GM23248 (cell line): ENCODE measurements at regions not wholly inside any gene's neighbourhood (a gene's known extent, or its start where the extent isn't known, plus 50 kb on each side); places are given as distances from the start of the nearest gene placed in this dataset.

ENCODE experiments used
- DNase-seq: peaks from one replicate; pipeline ENCODE4 v3.0.0-alpha.2; 2015
- H2AFZ ChIP-seq: fragments of 200-600 bp; sonication (generic); 2 replicates; pipeline ENCODE4 v1.6.1; 2016; ENCODE audit warnings: antibody characterized with exemption
- H3F3A ChIP-seq: fragments of 200-600 bp; sonication (generic); 2 replicates; pipeline ENCODE4 v1.6.1; 2016; ENCODE audit warnings: mild to moderate bottlenecking, antibody characterized with exemption, mixed run types; ENCODE audit not compliant: insufficient read depth
- H3K27ac ChIP-seq: fragments of 200-600 bp; sonication (generic); 2 replicates; pipeline ENCODE4 v1.5.1; 2016; ENCODE audit warnings: mild to moderate bottlenecking
- H3K27me3 ChIP-seq: fragments of 200-600 bp; sonication (generic); replicated peaks from 2 replicates; pipeline ENCODE4 v1.6.1; 2016; ENCODE audit warnings: mild to moderate bottlenecking; ENCODE audit not compliant: insufficient read depth
- H3K36me3 ChIP-seq: fragments of 200-600 bp; sonication (generic); 2 replicates; pipeline ENCODE4 v1.6.1; 2016; ENCODE audit warnings: low read depth, mild to moderate bottlenecking
- H3K4me1 ChIP-seq: fragments of 200-600 bp; sonication (generic); 2 replicates; pipeline ENCODE4 v1.6.1; 2016; ENCODE audit warnings: mild to moderate bottlenecking; ENCODE audit not compliant: insufficient read depth
- H3K4me2 ChIP-seq: fragments of 200-600 bp; sonication (generic); one replicate; pipeline ENCODE4 v1.6.1; 2016; ENCODE audit warnings: mild to moderate bottlenecking; ENCODE audit not compliant: unreplicated experiment
- H3K4me3 ChIP-seq: fragments of 200-600 bp; sonication (generic); 2 replicates; pipeline ENCODE4 v1.5.1; 2016; ENCODE audit warnings: mild to moderate bottlenecking
- H3K79me2 ChIP-seq: fragments of 200-600 bp; sonication (generic); 2 replicates; pipeline ENCODE4 v1.6.1; 2016; ENCODE audit warnings: mild to moderate bottlenecking; ENCODE audit not compliant: insufficient read depth
- H3K9ac ChIP-seq: fragments of 200-600 bp; sonication (generic); 2 replicates; pipeline ENCODE4 v1.6.1; 2016; ENCODE audit warnings: mild to moderate bottlenecking
- H3K9me2 ChIP-seq: fragments of 200-600 bp; sonication (generic); 2 replicates; pipeline ENCODE4 v1.6.1; 2016; ENCODE audit warnings: mixed run types, mild to moderate bottlenecking, moderate library complexity; ENCODE audit not compliant: insufficient read depth
- H3K9me3 ChIP-seq: fragments of 200-600 bp; sonication (generic); one replicate; pipeline ENCODE4 v1.6.1; 2017; ENCODE audit warnings: low read depth
- H4K20me1 ChIP-seq: fragments of 200-600 bp; sonication (generic); 2 replicates; pipeline ENCODE4 v1.6.0; 2016; ENCODE audit not compliant: insufficient read depth
- EZH2 ChIP-seq: fragments of 200-600 bp; sonication (generic); IDR thresholded peaks from 2 replicates; pipeline ENCODE4 v1.6.1; 2018; ENCODE audit warnings: antibody characterized with exemption, mild to moderate bottlenecking; ENCODE audit not compliant: insufficient read depth, poor library complexity, severe bottlenecking
- EZH2phosphoT487 ChIP-seq: fragments of 200-600 bp; sonication (generic); IDR thresholded peaks from 2 replicates; pipeline ENCODE4 v1.6.1; 2018; ENCODE audit warnings: antibody characterized with exemption, moderate library complexity, mild to moderate bottlenecking, low read depth; ENCODE audit not compliant: insufficient read depth
- WGBS, 2 experiments: methylation state at CpG; one replicate each; pipeline ENCODE4 v1.1.6; 2015 to 2017; ENCODE audit warnings: low lambda C conversion rate in 2 of 2, low coverage in 1 of 2; ENCODE audit errors: missing lambda C conversion rate in 2 of 2; 5-methylcytosine and 5-hydroxymethylcytosine counted together
- in situ Hi-C: fragments of 300-500 bp; cut with MboI; formaldehyde crosslinking; loops from 2 replicates; pipeline ENCODE4 v1.15.0; 2020

- no peak overlapping the region for H3K9ac ChIP-seq
- H3K27ac ChIP-seq, result no peak overlapping the region
- no peak overlapping the region for H3K4me2 ChIP-seq
- H3K9me2 ChIP-seq, result no peaks in the 10 kb centered on the region
- TF ChIP-seq EZH2phosphoT487 (no peak), EZH2 (no peak)
- DNase-seq, result no peak
- in situ Hi-C loops, result loop anchor here (25.0 kb wide), 1 partner anchor 738 kb away; no protein-coding TSS in a partner anchor
- peaks cover 13% of the 10 kb centered on the region for H3K4me1 ChIP-seq
- H2AFZ ChIP-seq, result no peak overlapping the region
- H3K27me3 ChIP-seq, result no peaks in the 10 kb centered on the region
- H3K4me3 ChIP-seq, result no peak overlapping the region
- H4K20me1 ChIP-seq, result no peaks in the 10 kb centered on the region
- no peaks in the 10 kb centered on the region for H3K79me2 ChIP-seq
- H3K9me3 ChIP-seq, result no peaks in the 10 kb centered on the region
- H3K36me3 ChIP-seq, result no peaks in the 10 kb centered on the region
- 0 out of 2 replicates have a peak, but pooled peaks cover 5% of the 10 kb centered on the region for H3F3A ChIP-seq
Measured at GRCh38 chr12:92550661-92551060, 152.1 kb upstream of the PLEKHG7 start.

GRCh38 chr12:92550254-92550653, 152.5 kb upstream of the PLEKHG7 start:
- Histone ChIP-seq H3K79me2 (no peaks in the 10 kb centered on the region), H3K4me1 (peaks cover 13% of the 10 kb centered on the region), H3K36me3 (no peaks in the 10 kb centered on the region), H3K9me3 (no peaks in the 10 kb centered on the region), H3K9ac (no peak overlapping the region), H3K4me2 (no peak overlapping the region), H3K27me3 (no peaks in the 10 kb centered on the region), H3K4me3 (no peak overlapping the region), H4K20me1 (no peaks in the 10 kb centered on the region), H3F3A (0 out of 2 replicates have a peak, but pooled peaks cover 5% of the 10 kb centered on the region), H3K27ac (no peak overlapping the region), H3K9me2 (no peaks in the 10 kb centered on the region), H2AFZ (no peak overlapping the region)
- DNase-seq, result no peak
- in situ Hi-C loops, result loop anchor here (25.0 kb wide), 1 partner anchor 738 kb away; no protein-coding TSS in a partner anchor
- TF ChIP-seq EZH2 (no peak), EZH2phosphoT487 (no peak)

- Histone ChIP-seq H3K27me3 (no peaks in the 10 kb centered on the region), H3K4me1 (peaks cover 13% of the 10 kb centered on the region), H3K27ac (no peak overlapping the region), H2AFZ (no peak overlapping the region), H3K4me3 (no peak overlapping the region), H3K4me2 (no peak overlapping the region), H3K9me3 (no peaks in the 10 kb centered on the region), H3K79me2 (no peaks in the 10 kb centered on the region), H3K9ac (no peak overlapping the region), H3K36me3 (no peaks in the 10 kb centered on the region), H4K20me1 (no peaks in the 10 kb centered on the region), H3F3A (0 out of 2 replicates have a peak, but pooled peaks cover 5% of the 10 kb centered on the region), H3K9me2 (no peaks in the 10 kb centered on the region)
- no peak for TF ChIP-seq EZH2
- TF ChIP-seq EZH2phosphoT487, result no peak
- DNase-seq, result no peak
- in situ Hi-C loops, result no loop called here
Measured at GRCh38 chr12:92549516-92549915, 153.3 kb upstream of the PLEKHG7 start.

GRCh38 chr12:92547906-92548305, 154.9 kb upstream of the PLEKHG7 start:
- 6 to 10% methylated on average over 2 of the region's 2 CpGs for WGBS, 2 experiments
- peak; percentile 8 for DNase-seq
- no peak overlapping the region for H2AFZ ChIP-seq
- H3K79me2 ChIP-seq, result no peaks in the 10 kb centered on the region
- H3K36me3 ChIP-seq, result no peaks in the 10 kb centered on the region
- no peaks in the 10 kb centered on the region for H3K9me2 ChIP-seq
- H3K4me2 ChIP-seq, result no peak overlapping the region
- no peak overlapping the region for H3K4me3 ChIP-seq
- no peaks in the 10 kb centered on the region for H3K27me3 ChIP-seq
- H3F3A ChIP-seq, result 0 out of 2 replicates have a peak, but pooled peaks cover 5% of the 10 kb centered on the region
- in situ Hi-C loops, result no loop called here
- H4K20me1 ChIP-seq, result no peaks in the 10 kb centered on the region
- peaks cover 13% of the 10 kb centered on the region for H3K4me1 ChIP-seq
- no peak overlapping the region for H3K9ac ChIP-seq
- H3K27ac ChIP-seq, result no peak overlapping the region
- no peaks in the 10 kb centered on the region for H3K9me3 ChIP-seq
- TF ChIP-seq EZH2phosphoT487 (no peak), EZH2 (no peak)

- Histone ChIP-seq H3K27me3 (no peaks in the 10 kb centered on the region), H3K9me2 (no peaks in the 10 kb centered on the region), H3K4me2 (no peak overlapping the region), H3K9me3 (no peaks in the 10 kb centered on the region), H3K9ac (no peak overlapping the region), H3K27ac (no peak overlapping the region), H3K79me2 (no peaks in the 10 kb centered on the region), H2AFZ (no peak overlapping the region), H3K4me3 (no peak overlapping the region), H3K4me1 (peaks cover 11% of the 10 kb centered on the region), H3F3A (0 out of 2 replicates have a peak, but pooled peaks cover 5% of the 10 kb centered on the region), H3K36me3 (no peaks in the 10 kb centered on the region), H4K20me1 (no peaks in the 10 kb centered on the region)
- DNase-seq, result no peak
- in situ Hi-C loops, result no loop called here
- 92 to 96% methylated on average over 3 of the region's 3 CpGs for WGBS, 2 experiments
- TF ChIP-seq EZH2phosphoT487 (no peak), EZH2 (no peak)
Measured at GRCh38 chr12:92547420-92547819, 155.4 kb upstream of the PLEKHG7 start.
